ENCODE measurements at regions not wholly inside any gene's neighbourhood (a gene's known extent, or its start where the extent isn't known, plus 50 kb on each side); places are given as distances from the start of the nearest gene placed in this dataset.

GRCh38 chr11:38680746-38681145, 2082.7 kb upstream of the RAG2 start:
- TF ChIP-seq RAD21 (IDR thresholded peaks at IDR 0.05; ENCODE audit: low read depth): no peak
- TF ChIP-seq CTCF (IDR thresholded peaks at IDR 0.05 in 2 of 3, conservative IDR thresholded peaks at IDR 0.05 in 1 of 3; ENCODE audit: borderline replicate concordance in 1 of 3, insufficient read depth in 1 of 3, low read depth in 2 of 3, low read length in 2 of 3): no peak
- TF ChIP-seq CBX3 (IDR thresholded peaks at IDR 0.05; ENCODE audit: low read depth): no peak
- TF ChIP-seq, protein P1, sequence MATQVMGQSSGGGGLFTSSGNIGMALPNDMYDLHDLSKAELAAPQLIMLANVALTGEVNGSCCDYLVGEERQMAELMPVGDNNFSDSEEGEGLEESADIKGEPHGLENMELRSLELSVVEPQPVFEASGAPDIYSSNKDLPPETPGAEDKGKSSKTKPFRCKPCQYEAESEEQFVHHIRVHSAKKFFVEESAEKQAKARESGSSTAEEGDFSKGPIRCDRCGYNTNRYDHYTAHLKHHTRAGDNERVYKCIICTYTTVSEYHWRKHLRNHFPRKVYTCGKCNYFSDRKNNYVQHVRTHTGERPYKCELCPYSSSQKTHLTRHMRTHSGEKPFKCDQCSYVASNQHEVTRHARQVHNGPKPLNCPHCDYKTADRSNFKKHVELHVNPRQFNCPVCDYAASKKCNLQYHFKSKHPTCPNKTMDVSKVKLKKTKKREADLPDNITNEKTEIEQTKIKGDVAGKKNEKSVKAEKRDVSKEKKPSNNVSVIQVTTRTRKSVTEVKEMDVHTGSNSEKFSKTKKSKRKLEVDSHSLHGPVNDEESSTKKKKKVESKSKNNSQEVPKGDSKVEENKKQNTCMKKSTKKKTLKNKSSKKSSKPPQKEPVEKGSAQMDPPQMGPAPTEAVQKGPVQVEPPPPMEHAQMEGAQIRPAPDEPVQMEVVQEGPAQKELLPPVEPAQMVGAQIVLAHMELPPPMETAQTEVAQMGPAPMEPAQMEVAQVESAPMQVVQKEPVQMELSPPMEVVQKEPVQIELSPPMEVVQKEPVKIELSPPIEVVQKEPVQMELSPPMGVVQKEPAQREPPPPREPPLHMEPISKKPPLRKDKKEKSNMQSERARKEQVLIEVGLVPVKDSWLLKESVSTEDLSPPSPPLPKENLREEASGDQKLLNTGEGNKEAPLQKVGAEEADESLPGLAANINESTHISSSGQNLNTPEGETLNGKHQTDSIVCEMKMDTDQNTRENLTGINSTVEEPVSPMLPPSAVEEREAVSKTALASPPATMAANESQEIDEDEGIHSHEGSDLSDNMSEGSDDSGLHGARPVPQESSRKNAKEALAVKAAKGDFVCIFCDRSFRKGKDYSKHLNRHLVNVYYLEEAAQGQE (IDR thresholded peaks at IDR 0.05; ENCODE audit: low read depth): no peak
- TF ChIP-seq EZH2 (IDR thresholded peaks at IDR 0.05): no peak
- TF ChIP-seq JUND (IDR thresholded peaks at IDR 0.05): no peak
- no peak for TF ChIP-seq POLR2A (IDR thresholded peaks at IDR 0.05; ENCODE audit: borderline replicate concordance, extremely low read depth, insufficient read depth, insufficient read length)
